Limb (tissue), 2 donors: ENCODE measurements at regions not wholly inside any gene's neighbourhood (a gene's known extent, or its start where the extent isn't known, plus 50 kb on each side); places are given as distances from the start of the nearest gene placed in this dataset.
"Not testable (repeated sequence)": the region's sequence is repeated elsewhere in the genome, so short reads cannot be mapped to it uniquely, and the experiment has no call there.

Source experiments
- DNase-seq, 2 donors: peaks; one replicate each; pipeline ENCODE4 v3.0.0-alpha.2; 2016; ENCODE audit errors: extremely low spot score in 2 of 2

- DNase-seq, result no peak
Observed at GRCh38 chr3:153440311-153440710, 278.3 kb downstream of the RAP2B start.

GRCh38 chr3:153442386-153442785 lies 280.4 kb downstream of the RAP2B start:
- DNase-seq, result no peak

GRCh38 chr3:153442799-153443487 lies 280.9 kb downstream of the RAP2B start:
- DNase-seq, result no peak

- DNase-seq, result no peak
Observed at GRCh38 chr3:153443961-153444360, 281.9 kb downstream of the RAP2B start.

- no peak for DNase-seq
Observed at GRCh38 chr3:153445817-153446216, 283.8 kb downstream of the RAP2B start.

GRCh38 chr3:153448151-153448829 lies 286.3 kb downstream of the RAP2B start:
- no peak for DNase-seq

- DNase-seq, result no peak
Observed at GRCh38 chr3:153456833-153457545, 295.0 kb downstream of the RAP2B start.

- no peak for DNase-seq
Observed at GRCh38 chr3:153458881-153459280, 296.9 kb downstream of the RAP2B start.

- no peak for DNase-seq
Observed at GRCh38 chr3:153462545-153462944, 300.5 kb downstream of the RAP2B start.

- no peak for DNase-seq
Observed at GRCh38 chr3:153463895-153464294, 301.9 kb downstream of the RAP2B start.

- no peak for DNase-seq
Observed at GRCh38 chr3:153469162-153469561, 307.1 kb downstream of the RAP2B start.

GRCh38 chr3:153484842-153485241 lies 322.8 kb downstream of the RAP2B start:
- no peak for DNase-seq

- no peak for DNase-seq
Observed at GRCh38 chr3:153495422-153495821, 333.4 kb downstream of the RAP2B start.

- DNase-seq, result no peak
Observed at GRCh38 chr3:153502682-153503081, 340.7 kb downstream of the RAP2B start.

- no peak for DNase-seq
Observed at GRCh38 chr3:153503873-153504272, 341.8 kb downstream of the RAP2B start.

- DNase-seq, result not testable (repeated sequence)
Observed at GRCh38 chr3:153506205-153506604, 344.2 kb downstream of the RAP2B start.

- DNase-seq, result not testable (repeated sequence)
Observed at GRCh38 chr3:153506686-153507085, 344.7 kb downstream of the RAP2B start.

- DNase-seq, result no peak
Observed at GRCh38 chr3:153513236-153513635, 351.2 kb downstream of the RAP2B start.

GRCh38 chr3:153528473-153528872 lies 366.4 kb downstream of the RAP2B start:
- no peak for DNase-seq

- DNase-seq, result no peak
Observed at GRCh38 chr3:153539263-153539662, 377.2 kb downstream of the RAP2B start.

GRCh38 chr3:153545471-153545870 lies 383.4 kb downstream of the RAP2B start:
- no peak for DNase-seq

- DNase-seq, result no peak
Observed at GRCh38 chr3:153547970-153548369, 385.9 kb downstream of the RAP2B start.
